HL-60 (cell line): ENCODE measurements at regions not wholly inside any gene's neighbourhood (a gene's known extent, or its start where the extent isn't known, plus 50 kb on each side); places are given as distances from the start of the nearest gene placed in this dataset.

Experiments
- DNase-seq, 2 experiments: peaks; one replicate each; pipeline ENCODE4 v3.0.0-alpha.2; 2010 to 2020; ENCODE audit warnings: low read depth in 1 of 2, low spot score in 1 of 2
- H3K27ac ChIP-seq: fragments of 250-450 bp; sonication (Bioruptor Pico); replicated peaks from 2 replicates; pipeline ENCODE4 v1.5.1; 2020; ENCODE audit warnings: mild to moderate bottlenecking, moderate library complexity
- H3K27me3 ChIP-seq: fragments of 250-450 bp; sonication (Bioruptor Pico); 2 replicates; pipeline ENCODE4 v1.5.1; 2021; ENCODE audit warnings: mild to moderate bottlenecking, moderate library complexity; ENCODE audit not compliant: insufficient read depth, poor library complexity, severe bottlenecking
- H3K4me3 ChIP-seq: replicated peaks from 2 replicates; pipeline ENCODE4 v1.5.1; 2011; ENCODE audit warnings: mild to moderate bottlenecking, control low read depth, low read length; ENCODE audit not compliant: insufficient read depth
- CTCF ChIP-seq: IDR thresholded peaks from one replicate; pipeline ENCODE4 v1.5.1; 2011; ENCODE audit warnings: low read length, control low read depth, inconsistent platforms; ENCODE audit not compliant: insufficient read depth
- GABPA ChIP-seq: IDR thresholded peaks from 2 replicates; pipeline ENCODE4 v1.6.1; 2012; ENCODE audit warnings: low read depth
- POLR2AphosphoS5 ChIP-seq: IDR thresholded peaks from 2 replicates; pipeline ENCODE4 v1.6.1; 2012; ENCODE audit warnings: low read depth
- REST ChIP-seq: IDR thresholded peaks from 2 replicates; pipeline ENCODE4 v1.6.1; 2012; ENCODE audit warnings: low read depth; ENCODE audit not compliant: insufficient replicate concordance
- SPI1 ChIP-seq: IDR thresholded peaks from 2 replicates; pipeline ENCODE4 v1.6.1; 2012; ENCODE audit warnings: low read depth, mild to moderate bottlenecking, borderline replicate concordance

GRCh38 chr20:20815711-20816455 lies 103.4 kb upstream of the RALGAPA2 start:
- Histone ChIP-seq H3K27ac (no peak overlapping the region), H3K4me3 (no peak overlapping the region), H3K27me3 (no peaks in the 10 kb centered on the region)
- DNase-seq = no peak
- TF ChIP-seq CTCF (no peak), GABPA (no peak), SPI1 (no peak), POLR2AphosphoS5 (no peak), REST (no peak)

- DNase-seq = no peak
- H3K27me3 ChIP-seq = no peaks in the 10 kb centered on the region
- no peak overlapping the region for H3K4me3 ChIP-seq
- TF ChIP-seq REST (no peak), POLR2AphosphoS5 (no peak), CTCF (no peak), SPI1 (no peak), GABPA (no peak)
- no peak overlapping the region for H3K27ac ChIP-seq
Measured at GRCh38 chr20:20814685-20815084, 102.2 kb upstream of the RALGAPA2 start.

GRCh38 chr20:20812136-20812535 lies 99.7 kb upstream of the RALGAPA2 start:
- no peak for TF ChIP-seq GABPA
- TF ChIP-seq CTCF = no peak
- TF ChIP-seq POLR2AphosphoS5 = no peak
- no peak for TF ChIP-seq REST
- TF ChIP-seq SPI1 = no peak
- H3K4me3 ChIP-seq = no peak overlapping the region
- DNase-seq = no peak
- no peak overlapping the region for H3K27ac ChIP-seq
- H3K27me3 ChIP-seq = no peaks in the 10 kb centered on the region
